Activated CD4-positive, alpha-beta T cell treated with anti-CD3 and anti-CD28 coated beads for 24 hours (primary cell): ENCODE measurements at regions not wholly inside any gene's neighbourhood (a gene's known extent, or its start where the extent isn't known, plus 50 kb on each side); places are given as distances from the start of the nearest gene placed in this dataset.

Source experiments
- DNase-seq, 2 donors: peaks; one replicate each; pipeline ENCODE4 v3.0.0-alpha.2; 2020; ENCODE audit warnings: low read depth in 2 of 2

DNA sequence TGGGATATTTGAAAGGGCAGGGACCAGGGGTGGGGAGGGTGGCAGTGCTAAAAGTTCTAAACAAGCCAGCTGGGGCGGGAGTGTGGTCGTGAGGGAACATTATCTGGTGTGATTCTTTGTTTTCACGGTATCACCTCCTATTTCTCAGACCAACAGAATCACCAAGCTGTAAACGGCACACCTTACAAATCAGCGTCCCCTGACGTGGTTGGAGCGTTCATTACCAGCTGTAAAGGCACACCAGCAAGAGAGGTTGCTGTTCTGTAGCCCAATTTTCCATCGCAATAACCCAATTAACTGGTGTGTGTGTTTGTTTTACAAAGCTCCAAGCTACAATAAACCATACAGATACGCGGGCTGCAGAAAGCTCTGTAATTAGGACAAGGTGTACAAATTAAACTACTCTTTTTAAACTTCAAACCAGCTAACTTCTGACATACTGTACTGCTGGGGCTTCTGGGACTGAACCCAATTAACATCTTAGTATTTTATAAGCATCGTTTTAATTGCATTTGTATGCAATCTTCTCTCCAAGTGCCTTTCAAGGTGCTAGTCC lies 303.6 kb upstream of the CLINT1 start:
- DNase-seq, result no peak

DNA sequence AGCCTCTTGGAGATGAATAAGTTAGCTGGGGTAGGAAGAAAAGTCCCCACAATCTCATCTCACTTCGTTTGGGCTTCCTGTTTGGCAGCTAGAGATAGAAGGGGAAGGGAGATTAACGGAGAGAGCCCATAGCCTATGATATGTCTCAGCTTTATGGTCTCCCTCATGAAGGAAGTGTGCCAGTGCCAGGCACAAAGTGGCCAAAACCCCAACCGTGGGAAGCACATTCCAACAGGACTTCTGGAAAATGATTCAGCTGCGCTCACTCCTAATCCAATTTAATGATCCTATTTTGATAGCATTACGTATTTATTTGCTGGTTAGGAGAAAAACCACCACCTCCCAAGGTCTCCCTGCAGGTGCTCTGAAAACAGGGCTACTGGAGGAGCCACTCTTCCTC lies 303.1 kb upstream of the CLINT1 start:
- DNase-seq, result no peak

DNA sequence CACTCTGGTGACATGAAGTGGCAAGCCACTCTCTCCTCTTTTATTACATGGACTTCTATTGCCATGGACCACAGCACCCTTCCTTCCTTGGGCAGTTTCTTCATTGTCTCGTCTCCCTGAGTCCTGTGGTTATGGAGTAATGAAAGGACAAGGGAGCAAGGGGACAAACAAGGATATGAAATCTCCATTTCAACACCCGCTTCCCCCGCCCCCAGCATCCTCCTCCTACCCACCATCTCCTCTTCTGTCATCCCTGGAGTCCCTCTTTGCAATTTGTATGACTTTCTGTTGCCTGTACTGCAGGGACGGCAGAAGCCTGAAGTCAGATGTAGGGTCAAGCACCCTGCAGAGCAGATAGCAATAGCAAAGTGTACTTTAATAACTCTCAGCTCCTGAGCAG lies 300.7 kb upstream of the CLINT1 start:
- no peak for DNase-seq

DNA sequence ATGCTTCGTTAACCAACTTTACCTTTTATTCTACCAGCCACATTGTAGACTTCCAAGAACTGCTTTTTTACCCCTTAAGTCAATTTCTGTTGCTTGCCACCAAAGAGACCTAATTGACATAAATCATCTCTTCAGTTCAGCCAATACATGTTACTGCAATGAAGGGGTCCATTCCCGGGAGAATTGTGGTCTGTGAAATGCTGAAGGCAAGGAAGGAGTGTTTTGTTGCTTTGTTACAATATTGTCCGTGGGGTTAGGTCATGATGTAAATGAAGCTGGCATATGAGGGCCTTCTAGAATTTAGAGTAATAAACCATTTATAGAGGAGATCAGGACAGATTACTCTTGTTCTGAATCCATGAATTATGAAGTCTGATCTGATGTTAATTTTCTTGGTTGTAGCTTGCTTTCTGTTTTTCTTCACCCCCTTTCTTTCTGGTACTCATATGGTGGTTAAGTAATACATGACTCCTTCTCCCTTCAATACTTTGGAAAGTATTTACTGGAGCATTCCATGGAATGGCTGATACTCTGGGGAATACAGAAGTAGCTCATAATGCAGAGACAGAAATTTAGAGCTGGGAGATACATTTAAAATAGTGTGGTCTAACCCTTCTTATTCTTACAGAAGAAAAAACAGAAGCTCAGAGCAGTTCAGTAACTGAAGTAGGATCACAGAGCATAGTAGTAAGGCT lies 297.0 kb upstream of the CLINT1 start:
- DNase-seq, result no peak

DNA sequence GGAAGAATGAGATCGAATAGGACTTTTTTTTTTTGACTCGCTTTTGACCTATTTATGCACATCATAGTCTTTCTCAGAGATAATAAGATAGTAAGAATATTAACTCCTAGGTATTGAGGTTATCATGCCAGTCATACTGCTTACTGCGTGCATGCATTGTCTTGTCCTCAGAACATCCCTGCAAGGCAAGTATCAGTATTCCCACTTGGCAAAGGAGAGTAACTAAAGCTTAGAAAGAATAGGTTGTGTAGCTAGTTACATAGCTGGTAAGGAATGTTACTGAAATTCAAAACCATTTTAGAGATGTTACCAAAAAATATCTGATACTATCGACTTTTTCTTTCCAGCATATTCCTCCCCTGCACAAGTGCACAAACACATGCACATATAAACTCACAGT lies 296.1 kb upstream of the CLINT1 start:
- DNase-seq, result no peak

DNA sequence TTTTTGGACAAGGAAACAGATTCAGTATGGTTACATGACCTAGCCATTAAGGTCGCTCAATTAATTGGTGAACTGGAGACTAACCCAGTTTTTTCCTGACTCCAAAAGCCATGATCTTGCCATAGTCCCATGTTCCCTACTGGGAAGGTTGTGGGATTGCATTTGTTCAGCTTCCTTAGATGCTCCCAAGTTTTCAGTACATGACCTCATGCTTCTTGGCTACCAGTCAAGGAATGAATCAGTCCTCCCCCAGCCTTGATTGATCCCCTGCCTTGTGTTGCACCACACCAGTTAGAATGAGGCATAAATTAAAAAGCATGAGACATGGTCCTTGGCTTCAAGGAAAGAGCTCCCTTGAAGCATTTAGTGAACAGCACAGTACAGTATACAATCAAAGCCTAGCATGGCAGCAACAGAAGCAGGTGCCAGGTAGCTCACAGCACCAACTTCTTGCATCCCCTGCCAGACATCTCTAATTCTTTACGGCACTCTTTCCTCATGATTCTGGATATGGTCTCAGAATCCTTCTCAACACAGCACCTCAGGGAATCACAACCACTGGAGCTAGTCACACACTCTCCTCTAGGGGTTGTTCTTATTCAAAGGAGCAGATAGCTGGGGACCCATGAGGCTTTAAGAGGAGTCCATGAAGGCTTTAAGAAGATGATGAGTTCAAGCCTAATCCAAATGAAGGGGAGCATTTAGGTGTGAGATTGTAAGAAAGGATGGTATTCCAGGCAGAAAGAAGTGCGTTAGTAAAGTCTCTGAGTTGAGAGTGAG lies 295.5 kb upstream of the CLINT1 start:
- no peak for DNase-seq

DNA sequence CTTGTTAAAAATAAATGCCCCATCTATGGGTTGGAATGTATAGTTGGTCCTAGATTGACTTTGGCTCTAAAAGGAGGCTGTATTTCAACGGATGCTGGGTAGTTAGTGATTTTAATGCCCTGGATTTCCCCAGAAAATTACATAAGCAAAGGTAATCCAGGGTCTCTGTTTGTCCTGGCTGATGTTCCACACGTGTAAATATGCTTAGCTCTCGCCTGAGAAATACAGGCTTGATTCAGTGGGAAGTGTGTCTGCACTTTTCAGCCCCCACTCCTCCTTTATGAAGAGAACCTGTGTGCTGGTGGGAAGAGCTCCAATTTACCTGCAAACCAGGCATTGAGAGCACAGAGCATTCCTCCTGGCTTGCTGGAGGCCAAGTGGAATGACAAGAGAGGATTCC lies 294.6 kb upstream of the CLINT1 start:
- DNase-seq, result no peak

DNA sequence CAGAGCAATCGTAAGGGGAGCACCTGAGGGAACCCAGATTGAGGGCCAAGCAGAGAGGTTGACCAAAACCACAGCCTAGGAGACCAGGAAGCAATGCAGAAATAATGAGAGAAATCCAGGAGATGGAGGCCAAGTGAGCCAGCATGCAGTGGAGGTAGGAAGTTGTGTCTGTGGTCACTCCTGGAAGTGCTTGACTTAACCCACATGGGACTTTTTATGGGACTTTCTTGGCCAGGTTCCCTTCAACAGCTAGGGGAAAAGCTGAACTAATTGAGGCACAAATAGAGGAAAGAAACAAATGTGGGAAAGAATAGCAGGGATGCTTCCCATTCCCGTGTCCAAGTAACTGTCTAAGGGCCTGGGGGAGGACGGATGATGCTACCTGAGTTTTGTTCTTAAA lies 293.2 kb upstream of the CLINT1 start:
- DNase-seq, result no peak

DNA sequence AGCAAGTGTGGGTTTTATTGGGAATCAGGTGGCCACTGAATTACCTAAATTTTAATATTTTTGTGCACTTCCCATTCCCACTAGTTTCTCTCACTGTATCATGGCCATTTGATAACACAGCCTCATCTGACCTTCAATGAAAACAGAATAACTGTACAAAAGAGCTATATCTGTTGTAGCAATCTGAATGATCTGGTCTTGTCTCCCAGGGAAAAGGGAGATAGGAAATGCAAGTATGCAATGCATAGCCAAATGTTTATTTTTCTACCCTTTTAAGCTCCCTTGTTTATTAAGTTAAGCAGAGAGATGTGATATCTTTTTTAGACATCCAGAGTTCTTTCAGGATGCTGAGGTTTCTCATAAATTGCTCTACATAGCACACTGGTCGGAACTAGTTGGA lies 288.3 kb upstream of the CLINT1 start:
- DNase-seq, result no peak

DNA sequence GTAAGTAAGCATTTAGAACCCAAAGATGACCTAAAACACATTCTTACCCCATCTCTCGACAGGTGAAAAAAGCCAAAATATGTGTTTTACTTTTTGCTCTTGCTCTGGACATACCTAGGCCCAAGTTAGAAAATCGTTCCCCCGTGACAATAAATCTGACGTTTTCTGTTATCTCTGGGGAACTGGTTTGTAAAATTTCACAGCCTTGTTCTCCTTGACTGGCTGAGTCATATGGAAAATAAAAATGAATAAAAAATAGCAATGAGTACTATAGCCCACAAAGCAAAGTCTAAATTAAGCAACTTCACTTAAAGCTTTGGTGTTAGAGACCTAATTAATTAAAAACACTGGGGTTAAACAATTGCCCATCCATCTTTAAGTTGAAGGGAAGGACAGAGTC lies 286.9 kb upstream of the CLINT1 start:
- DNase-seq, result no peak

DNA sequence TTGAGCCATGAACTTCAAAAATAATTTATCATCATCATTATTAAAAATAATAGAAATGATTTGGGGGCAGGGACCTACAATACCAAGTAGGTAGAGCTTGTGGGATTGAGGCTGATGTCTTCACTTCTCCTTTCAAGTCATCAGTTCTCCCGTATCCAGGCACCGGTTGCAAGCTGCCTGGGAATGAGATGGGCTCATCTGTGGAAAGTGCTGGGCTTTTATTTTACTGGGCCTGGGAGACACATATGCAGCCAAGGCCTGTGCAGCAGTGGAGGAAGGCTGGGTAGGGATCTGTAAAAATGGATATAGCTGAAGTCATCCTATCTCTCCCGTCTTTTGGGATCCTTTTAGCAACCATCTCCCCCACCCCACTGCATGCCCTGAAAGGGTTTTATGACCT lies 284.1 kb upstream of the CLINT1 start:
- DNase-seq, result no peak

DNA sequence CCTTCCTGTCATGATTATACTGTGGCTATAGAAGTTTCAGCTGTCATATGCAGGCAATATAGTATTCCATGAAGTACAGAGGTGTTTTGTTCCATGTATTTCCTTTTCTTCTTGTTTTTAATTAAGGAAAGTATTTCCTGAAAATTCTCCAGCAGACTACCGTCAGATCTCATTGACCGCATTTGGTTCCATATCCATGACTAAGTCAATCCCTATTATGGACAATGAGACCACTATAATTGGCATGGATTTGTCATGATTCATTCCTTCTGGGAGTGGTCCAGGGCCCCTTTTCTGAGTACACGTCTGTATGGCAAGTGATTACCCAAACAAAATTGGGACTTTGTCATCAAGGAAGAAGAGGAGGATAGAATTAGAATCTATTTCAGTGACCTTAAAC lies 283.2 kb upstream of the CLINT1 start:
- no peak for DNase-seq

DNA sequence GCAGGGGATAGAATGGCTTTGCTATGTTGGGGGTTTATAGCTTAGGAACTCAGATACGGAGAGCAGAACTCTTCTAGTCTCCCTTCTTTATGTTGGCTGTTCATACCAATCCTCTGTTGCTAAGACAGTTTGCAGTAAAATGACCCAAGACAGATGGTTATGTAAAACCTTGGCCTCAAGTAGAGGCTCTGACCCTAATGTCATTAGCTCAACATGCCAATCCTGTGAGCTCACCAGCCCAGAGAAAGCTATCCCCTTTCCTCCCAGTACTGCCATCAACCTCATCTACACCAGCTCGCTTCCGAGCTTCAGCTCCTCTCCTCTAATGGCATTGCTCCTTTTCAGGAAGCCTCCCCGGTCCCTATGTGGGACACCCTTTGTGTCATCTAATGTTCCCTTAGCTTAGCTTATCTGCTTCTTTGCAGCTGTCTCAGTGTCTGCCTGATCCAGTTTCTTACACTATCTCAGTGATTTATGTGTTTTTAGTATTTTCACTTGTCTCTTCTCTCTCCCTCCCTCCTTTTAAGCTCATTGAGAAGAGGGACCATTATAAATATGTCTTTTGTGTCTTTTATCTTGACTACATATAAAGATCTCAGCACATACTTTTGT lies 281.3 kb upstream of the CLINT1 start:
- no peak for DNase-seq

DNA sequence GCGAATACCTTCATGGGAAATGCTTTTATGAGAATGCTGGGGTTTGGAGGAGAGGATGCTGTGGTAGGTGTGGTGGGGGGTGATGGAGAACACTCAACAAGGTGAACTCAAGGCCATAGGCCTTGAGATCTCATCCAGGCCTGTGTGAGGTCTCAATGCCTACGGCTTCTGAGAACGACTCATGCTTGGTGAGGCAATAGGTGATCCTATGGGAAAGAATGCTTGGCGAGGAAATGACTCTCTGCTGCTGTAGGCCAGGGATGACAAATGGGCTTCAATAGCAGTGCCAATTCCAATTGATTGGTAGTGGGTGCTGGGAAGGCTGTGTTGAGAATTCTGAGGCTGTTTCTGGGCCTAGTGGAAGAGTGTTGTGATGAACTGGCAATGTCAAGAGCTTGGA lies 280.2 kb upstream of the CLINT1 start:
- DNase-seq, result no peak

DNA sequence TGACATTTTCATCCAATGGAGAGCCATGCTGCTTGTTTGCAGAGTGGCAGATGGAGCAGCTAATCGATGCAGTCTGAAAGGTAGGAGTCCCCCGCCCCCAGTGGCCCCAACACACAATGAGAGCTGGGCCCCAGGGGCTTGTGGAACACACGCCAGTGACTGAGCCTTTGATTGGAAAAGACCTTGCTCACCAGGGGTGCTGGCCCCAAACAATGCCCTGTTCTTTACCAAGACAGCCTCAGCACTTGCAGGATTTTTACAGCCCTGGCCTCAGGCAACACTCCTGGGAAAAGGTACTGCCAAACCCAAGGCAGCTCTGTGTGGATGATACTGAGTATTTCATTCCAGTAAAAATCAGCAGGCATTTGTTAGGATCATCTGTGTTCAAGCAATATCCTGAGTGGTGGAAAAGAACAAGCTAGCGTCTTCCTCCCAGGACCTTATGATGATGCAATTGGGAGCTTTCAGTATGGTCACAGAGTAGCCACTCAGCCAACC lies 276.8 kb upstream of the CLINT1 start:
- DNase-seq, result no peak

DNA sequence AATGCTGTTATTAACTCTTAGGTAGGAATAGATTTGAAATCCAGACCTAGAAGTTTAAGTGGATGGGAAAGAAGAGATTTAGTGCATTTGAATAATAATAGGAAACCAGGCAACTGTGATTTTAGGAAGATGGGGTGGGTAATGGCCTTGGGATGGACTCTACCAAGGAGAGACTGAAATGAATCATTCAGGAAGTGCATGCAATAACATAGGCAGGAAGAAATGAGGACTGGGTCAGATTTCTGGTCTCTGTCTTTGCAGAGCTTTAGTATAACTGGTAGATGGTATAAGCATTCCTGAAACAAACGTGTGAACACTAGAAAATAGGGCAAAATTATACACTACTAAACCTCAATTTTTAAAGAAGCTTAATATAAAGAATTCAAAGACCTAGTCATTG lies 274.4 kb upstream of the CLINT1 start:
- DNase-seq, result no peak

DNA sequence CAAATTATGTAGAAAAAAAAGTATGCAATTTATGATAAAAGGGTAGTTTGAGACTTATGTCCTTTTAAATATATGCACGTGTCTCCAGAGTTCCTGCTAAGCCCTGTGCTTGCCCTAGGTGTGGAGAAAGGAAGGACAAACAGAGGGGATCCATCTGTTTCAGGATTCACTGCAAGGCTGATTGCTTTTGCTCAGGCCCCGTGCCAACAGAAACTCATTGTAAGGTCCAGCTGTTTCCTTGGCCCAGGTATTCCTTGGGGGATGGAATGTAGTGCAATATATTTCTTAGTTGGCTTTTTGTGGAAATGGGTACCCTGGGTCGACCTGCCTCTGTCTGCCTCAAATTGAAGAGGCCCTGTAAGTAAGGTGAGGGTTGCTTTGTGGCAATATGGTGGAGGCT lies 268.6 kb upstream of the CLINT1 start:
- no peak for DNase-seq

DNA sequence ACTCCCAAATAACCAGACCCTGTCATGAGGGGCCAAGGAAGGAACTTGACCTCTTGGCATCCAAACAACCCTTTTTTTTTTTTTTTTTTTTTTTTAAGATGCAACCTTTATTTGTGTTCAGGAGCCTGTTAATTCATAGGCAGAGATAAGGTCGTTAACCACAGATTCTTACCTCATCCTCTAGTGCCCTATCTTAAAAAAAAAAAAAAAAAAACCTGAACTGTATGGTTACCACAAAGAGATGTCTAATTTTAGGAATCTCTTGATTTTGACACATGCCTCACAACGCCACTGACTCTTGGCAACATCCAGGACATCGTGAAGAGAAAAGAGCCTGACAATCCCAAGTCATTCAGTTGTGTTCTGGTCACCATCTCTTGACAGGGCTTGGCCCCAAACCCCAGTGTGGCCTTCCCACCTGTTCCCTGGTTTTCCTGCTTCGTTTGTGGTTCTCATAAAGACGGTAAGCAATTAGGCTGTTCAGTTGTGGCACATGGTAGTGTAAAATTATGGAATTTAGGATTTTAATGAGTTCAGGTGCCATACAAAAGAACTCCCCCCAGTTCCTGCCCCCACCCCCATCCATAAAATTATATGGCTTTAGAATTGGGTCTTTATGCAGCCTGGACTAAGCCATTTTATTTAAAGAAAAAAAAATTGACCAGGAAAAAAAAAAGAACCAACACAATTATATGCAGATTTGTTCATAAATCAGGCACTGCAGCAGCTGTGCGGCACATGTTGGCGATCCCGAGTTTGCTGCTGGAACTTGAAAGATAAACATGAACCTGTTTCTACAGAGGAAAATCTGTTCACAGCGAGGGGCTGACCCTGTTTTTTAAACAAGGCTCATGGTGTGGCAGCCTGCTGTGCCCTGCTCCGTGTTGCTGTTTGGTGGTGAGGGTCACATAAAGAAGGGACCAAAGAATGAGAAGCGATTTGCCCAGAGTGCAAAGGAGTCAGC lies 267.8 kb upstream of the CLINT1 start:
- DNase-seq, result no peak

DNA sequence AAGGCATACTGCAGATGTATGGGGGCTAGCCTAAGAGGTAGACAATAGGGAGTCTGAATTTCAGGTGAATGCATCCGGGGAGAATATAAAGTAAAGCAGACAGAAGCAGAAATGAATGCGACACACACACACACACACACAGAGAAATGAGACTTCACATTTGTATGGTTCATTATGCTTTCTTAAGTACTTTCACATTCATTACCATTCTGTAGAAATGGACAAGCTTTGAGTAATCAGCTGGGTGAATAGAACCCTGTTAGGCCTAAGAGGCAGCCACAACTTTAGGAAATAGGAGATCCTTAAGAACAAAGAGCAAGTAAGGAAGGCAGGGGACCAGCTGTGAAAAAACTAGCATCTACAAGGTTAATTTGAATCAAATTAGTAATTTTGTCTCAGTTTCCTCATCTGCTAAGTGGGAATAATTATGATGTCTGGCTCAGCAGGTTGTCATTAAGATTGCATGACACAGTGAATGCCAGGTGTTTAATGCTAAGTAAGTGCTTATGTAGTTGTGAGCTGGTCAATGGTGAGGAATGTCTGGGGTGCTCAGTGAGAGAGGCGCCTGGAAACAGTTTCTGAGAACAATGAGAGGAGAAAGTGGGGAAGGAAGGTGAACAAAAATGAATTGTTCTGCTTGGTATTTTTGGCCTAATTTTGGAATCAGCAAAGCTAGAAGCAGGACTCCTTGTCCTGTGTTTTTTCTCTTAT lies 265.8 kb upstream of the CLINT1 start:
- no peak for DNase-seq

DNA sequence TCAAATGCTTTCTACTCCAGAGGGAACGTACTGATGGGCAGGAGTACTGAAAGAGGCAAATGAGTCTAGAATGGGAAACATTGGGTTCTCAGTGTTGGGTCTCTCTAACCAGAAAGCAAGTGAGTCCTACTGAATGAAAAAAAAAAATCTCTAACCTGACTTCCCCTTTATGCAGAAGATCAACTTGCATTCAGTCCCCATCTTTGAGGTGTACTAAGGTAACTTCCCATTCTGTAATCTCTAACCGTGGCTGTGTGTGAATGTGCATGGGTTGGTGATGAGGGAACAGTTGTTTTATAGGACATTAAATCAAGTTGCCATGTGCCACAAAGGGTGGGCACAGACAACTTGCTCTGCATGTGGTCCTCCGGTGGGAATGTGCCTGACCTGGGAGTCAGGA lies 264.6 kb upstream of the CLINT1 start:
- DNase-seq, result no peak

DNA sequence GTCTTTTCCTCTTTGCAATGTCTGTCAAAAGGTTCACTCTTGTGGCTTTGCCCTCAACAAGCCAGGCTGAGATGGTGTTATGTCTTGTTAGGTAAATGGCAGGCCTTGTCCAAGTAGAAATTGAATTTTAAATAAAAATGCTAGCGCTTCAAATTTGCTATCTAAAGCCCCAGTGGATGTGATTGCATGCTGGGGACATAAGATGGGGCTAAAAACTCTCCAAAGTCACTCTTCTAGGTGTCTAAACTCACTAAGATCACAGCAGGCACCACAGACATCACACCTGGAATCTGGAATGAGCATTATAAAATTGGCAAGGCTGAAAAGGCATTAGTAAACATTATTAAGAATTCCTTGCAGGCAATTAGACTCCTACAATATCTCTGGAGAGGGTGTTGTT lies 262.7 kb upstream of the CLINT1 start:
- DNase-seq, result no peak
